Ascending aorta (tissue), 2 donors: ENCODE measurements at regions not wholly inside any gene's neighbourhood (a gene's known extent, or its start where the extent isn't known, plus 50 kb on each side); places are given as distances from the start of the nearest gene placed in this dataset.
"Not testable (repeated sequence)": the region's sequence is repeated elsewhere in the genome, so short reads cannot be mapped to it uniquely, and the experiment has no call there.

Source experiments
- DNase-seq, 2 donors: peaks; one replicate each; pipeline ENCODE4 v3.0.0-alpha.2; 2019; ENCODE audit warnings: low spot score in 2 of 2
- H3K27ac ChIP-seq, 2 donors: fragments of 200-600 bp; sonication (generic); one replicate each; pipeline ENCODE4 v1.5.1; 2016 to 2017; ENCODE audit warnings: mild to moderate bottlenecking in 1 of 2
- H3K27me3 ChIP-seq: fragments of 200-600 bp; sonication (generic); one replicate; pipeline ENCODE4 v1.5.1; 2017
- H3K36me3 ChIP-seq, 2 donors: fragments of 200-600 bp; sonication (generic); one replicate each; pipeline ENCODE4 v1.5.1; 2016
- H3K4me1 ChIP-seq, 2 donors: fragments of 200-600 bp; sonication (generic); one replicate each; pipeline ENCODE4 v1.5.1; 2016 to 2017; ENCODE audit warnings: mild to moderate bottlenecking in 1 of 2
- H3K4me3 ChIP-seq, 2 donors: fragments of 200-600 bp; sonication (generic); one replicate each; pipeline ENCODE4 v1.5.1; 2016 to 2017; ENCODE audit warnings: mild to moderate bottlenecking in 1 of 2
- H3K9me3 ChIP-seq, 2 donors: fragments of 200-600 bp; sonication (generic); one replicate each; pipeline ENCODE4 v1.5.1; 2016
- intact Hi-C: fragments of 100-400 bp; cut with DNase I; formaldehyde crosslinking; loops from one replicate; pipeline ENCODE4 v1.15.1; 2023
- TF ChIP-seq, protein P1 (sequence below), 3 experiments: fragments of 200-600 bp in 2 of 3; fragments of 450-650 bp in 1 of 3; sonication (generic) in 2 of 3; IDR thresholded peaks; one replicate each; pipeline ENCODE4 v1.5.1; 2016 to 2019; ENCODE audit warnings: antibody characterized with exemption in 3 of 3, mild to moderate bottlenecking in 1 of 3, moderate library complexity in 1 of 3

DNA sequence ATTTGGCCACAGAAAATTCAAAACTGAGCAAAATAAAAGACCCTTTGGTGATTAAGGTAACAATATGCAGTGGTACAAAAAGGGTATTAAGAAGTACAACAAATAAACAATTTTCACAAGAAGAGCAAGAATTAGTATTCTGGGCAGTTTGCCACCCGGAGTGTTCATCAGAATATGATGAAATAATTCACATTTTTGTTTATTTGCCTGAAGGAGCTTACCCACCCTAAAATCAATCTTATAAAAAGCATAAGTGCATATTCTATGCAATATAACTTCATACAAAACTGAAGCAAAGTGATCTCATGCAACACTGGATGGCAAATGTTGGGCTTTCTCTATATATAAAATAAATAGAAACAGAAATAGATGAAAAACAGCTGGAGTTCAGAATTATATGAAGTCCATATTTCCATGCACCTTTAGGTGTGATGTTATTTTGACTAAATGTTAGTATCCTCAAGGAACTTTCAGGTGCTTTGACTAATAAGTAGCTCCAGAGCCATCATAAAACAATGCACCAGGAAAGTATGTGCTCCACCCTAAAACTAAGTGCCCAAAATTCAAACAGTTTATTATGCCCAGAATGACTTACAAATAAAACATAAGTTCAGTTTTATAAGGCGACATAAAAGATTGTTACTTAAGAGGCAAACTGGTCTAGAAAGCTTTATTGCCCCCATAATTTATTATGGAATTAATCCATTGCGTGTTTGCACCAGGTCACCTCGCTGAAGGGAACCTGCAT, 474.3 kb downstream of the SEMA3D start:
- no peaks in the 10 kb centered on the region for H3K36me3 ChIP-seq
- no peak overlapping the region for H3K4me3 ChIP-seq
- H3K4me1 ChIP-seq = no peaks in the 10 kb centered on the region
- no peak overlapping the region for H3K27ac ChIP-seq
- no peaks in the 10 kb centered on the region for H3K9me3 ChIP-seq
- H3K27me3 ChIP-seq = no peaks in the 10 kb centered on the region
- TF ChIP-seq, protein P1, sequence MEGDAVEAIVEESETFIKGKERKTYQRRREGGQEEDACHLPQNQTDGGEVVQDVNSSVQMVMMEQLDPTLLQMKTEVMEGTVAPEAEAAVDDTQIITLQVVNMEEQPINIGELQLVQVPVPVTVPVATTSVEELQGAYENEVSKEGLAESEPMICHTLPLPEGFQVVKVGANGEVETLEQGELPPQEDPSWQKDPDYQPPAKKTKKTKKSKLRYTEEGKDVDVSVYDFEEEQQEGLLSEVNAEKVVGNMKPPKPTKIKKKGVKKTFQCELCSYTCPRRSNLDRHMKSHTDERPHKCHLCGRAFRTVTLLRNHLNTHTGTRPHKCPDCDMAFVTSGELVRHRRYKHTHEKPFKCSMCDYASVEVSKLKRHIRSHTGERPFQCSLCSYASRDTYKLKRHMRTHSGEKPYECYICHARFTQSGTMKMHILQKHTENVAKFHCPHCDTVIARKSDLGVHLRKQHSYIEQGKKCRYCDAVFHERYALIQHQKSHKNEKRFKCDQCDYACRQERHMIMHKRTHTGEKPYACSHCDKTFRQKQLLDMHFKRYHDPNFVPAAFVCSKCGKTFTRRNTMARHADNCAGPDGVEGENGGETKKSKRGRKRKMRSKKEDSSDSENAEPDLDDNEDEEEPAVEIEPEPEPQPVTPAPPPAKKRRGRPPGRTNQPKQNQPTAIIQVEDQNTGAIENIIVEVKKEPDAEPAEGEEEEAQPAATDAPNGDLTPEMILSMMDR (IDR thresholded peaks at IDR 0.05) = no peak
- intact Hi-C loops = no loop called here
- DNase-seq = no peak

DNA sequence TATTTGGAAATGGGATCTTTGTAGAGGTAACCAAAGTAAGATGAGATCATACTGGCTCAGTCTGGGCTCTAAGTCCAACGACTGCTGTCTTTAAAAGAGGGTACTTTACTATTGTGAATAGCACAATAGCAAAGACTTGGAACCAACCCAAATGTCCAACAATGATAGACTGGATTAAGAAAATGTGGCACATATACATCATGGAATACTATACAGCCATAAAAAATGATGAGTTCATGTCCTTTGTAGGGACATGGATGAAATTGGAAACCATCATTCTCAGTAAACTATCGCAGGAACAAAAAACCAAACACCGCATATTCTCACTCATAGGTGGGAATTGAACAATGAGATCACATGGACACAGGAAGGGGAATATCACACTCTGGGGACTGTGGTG, 476.3 kb downstream of the SEMA3D start:
- intact Hi-C loops, H3K4me3 ChIP-seq, H3K27me3 ChIP-seq, H3K4me1 ChIP-seq, H3K36me3 ChIP-seq, H3K27ac ChIP-seq, H3K9me3 ChIP-seq, DNase-seq: not testable (repeated sequence)

DNA sequence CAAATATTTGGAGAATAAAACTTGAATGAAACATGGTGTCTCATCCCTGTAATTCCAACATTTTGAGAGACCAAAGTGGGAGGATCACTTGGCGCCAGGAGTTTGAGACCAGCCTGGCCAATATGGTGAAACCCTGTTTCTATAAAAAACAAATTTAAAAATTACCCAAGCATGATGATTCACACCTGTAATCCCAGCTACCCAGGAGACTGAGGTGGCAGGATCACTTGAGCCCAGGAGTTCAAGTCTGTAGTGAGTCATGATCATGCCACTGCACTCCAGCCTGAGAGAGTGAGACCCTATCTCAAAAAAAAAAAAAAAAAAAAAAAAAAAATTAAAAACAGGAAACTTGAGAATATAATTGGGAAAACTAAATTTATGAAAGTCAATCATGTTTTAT, 481.1 kb downstream of the SEMA3D start:
- no peaks in the 10 kb centered on the region for H3K36me3 ChIP-seq
- H3K9me3 ChIP-seq = no peaks in the 10 kb centered on the region
- H3K4me3 ChIP-seq = no peak overlapping the region
- H3K4me1 ChIP-seq = peaks cover 3% of the 10 kb centered on the region in 2 donors
- no peaks in the 10 kb centered on the region for H3K27me3 ChIP-seq
- intact Hi-C loops = no loop called here
- TF ChIP-seq, protein P1 (IDR thresholded peaks at IDR 0.05) = no peak
- DNase-seq = no peak
- no peak overlapping the region for H3K27ac ChIP-seq

DNA sequence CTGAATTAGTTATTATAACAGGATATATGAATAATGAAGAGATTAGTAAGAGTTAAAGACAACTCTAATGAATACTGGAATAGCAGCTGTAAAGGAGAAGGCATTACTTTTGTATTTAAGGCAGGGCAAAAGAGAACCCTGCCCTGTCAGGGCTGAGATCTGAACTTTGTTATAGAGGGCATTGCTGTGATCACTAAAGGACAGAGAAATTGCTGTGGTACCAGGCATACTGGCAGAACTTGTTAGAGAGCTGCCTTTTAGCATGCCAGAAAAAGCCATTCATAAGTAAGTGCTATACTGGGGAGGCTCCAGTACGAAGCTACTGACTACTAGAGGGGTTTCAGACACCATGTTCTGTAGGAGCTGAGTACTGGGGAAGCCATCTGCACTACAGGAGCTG, 481.8 kb downstream of the SEMA3D start:
- no peak for DNase-seq
- Histone ChIP-seq H3K36me3 (no peaks in the 10 kb centered on the region), H3K4me1 (peaks cover 3% of the 10 kb centered on the region in 2 donors), H3K27ac (no peak overlapping the region), H3K27me3 (no peaks in the 10 kb centered on the region), H3K9me3 (no peaks in the 10 kb centered on the region), H3K4me3 (no peak overlapping the region)
- TF ChIP-seq, protein P1 (IDR thresholded peaks at IDR 0.05) = no peak
- intact Hi-C loops = no loop called here

DNA sequence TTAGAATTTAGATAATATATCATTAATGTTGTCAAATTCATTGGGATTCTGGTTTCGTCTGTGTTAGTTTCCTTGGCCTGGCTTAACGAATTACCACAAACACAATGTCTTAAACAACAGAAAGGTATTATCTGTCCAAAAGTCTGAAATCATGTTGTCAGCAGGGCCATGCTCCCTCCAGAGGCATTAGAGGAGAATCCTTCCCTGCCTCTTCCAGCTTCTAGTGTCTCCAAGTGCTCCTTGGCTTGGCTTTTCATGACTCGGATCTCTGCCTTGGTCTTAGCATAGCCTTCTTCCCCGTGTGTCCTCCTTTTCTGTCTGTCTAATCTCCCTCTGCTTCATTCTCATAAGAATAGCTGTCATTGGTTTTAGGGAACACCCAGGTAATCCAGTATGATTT, 482.5 kb downstream of the SEMA3D start:
- TF ChIP-seq, protein P1 (IDR thresholded peaks at IDR 0.05) = no peak
- peaks cover 3% of the 10 kb centered on the region in 2 donors for H3K4me1 ChIP-seq
- intact Hi-C loops = loop anchor here (5.0 kb wide), 2 partner anchors 67 to 83 kb away; no protein-coding TSS in a partner anchor
- no peaks in the 10 kb centered on the region for H3K27me3 ChIP-seq
- H3K36me3 ChIP-seq = no peaks in the 10 kb centered on the region
- DNase-seq = no peak
- no peak overlapping the region for H3K27ac ChIP-seq
- H3K9me3 ChIP-seq = no peaks in the 10 kb centered on the region
- H3K4me3 ChIP-seq = no peak overlapping the region

DNA sequence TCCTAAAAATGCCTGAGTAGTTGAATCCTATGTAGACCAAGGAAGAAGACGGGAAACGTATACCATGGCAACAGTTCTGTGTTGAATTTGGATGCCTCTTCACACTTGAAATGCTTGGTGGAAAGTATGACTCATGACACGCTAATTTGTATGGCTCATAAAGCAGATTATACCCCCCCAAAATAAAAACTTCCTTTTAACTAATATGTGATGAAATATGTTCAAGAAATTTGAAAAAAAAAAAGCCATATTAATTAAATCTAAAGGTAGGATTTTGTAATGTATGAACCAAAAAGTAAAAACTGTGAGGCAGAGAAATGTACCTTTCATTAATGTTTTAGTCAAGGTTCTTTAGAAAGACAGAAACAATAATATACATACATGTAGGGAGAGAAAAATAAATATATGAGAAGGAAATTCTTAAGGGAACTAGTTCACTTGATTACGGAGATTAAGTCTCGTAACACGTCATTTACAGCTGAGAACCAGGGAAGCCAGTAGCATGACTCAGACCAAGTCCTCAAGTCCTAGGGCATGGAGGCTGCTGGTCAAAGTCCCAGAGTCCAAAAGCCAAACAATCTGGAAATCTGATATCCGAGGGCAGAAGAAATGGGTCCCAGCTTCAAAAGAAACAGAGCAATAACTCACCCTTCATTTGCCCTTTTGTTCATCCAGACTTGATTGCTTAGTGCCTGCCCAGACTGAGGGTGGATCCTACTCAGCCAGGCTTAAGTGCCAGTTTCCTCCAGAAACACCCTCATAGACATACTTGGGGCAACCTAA, 485.1 kb downstream of the SEMA3D start:
- TF ChIP-seq, protein P1 (IDR thresholded peaks at IDR 0.05) = no peak
- Histone ChIP-seq H3K9me3 (no peaks in the 10 kb centered on the region), H3K27me3 (no peaks in the 10 kb centered on the region), H3K27ac (peak overlapping the region; percentile 55 to 70), H3K4me1 (peaks cover 3% of the 10 kb centered on the region in 2 donors), H3K4me3 (no peak overlapping the region), H3K36me3 (no peaks in the 10 kb centered on the region)
- intact Hi-C loops = loop anchor here (5.0 kb wide), 2 partner anchors 64 to 86 kb away; no protein-coding TSS in a partner anchor
- peak; percentile 12 to 71 for DNase-seq
